SH-SY5Y (cell line): ENCODE measurements at regions not wholly inside any gene's neighbourhood (a gene's known extent, or its start where the extent isn't known, plus 50 kb on each side); places are given as distances from the start of the nearest gene placed in this dataset.

Experiments
- GATA2 ChIP-seq: IDR thresholded peaks from 2 replicates; pipeline ENCODE4 v1.6.1; 2011; ENCODE audit warnings: mild to moderate bottlenecking, low read depth, low read length
- GATA3 ChIP-seq: IDR thresholded peaks from 2 replicates; pipeline ENCODE4 v1.6.1; 2011; ENCODE audit warnings: low read depth, mild to moderate bottlenecking, low read length, moderate library complexity

- TF ChIP-seq GATA3: no peak
- no peak for TF ChIP-seq GATA2
Observed at GRCh38 chr10:125523347-125523746, 159.6 kb downstream of the TEX36 start.
